ENCODE measurements at regions not wholly inside any gene's neighbourhood (a gene's known extent, or its start where the extent isn't known, plus 50 kb on each side); places are given as distances from the start of the nearest gene placed in this dataset.
"Not testable (repeated sequence)": the region's sequence is repeated elsewhere in the genome, so short reads cannot be mapped to it uniquely, and the experiment has no call there.

DNA sequence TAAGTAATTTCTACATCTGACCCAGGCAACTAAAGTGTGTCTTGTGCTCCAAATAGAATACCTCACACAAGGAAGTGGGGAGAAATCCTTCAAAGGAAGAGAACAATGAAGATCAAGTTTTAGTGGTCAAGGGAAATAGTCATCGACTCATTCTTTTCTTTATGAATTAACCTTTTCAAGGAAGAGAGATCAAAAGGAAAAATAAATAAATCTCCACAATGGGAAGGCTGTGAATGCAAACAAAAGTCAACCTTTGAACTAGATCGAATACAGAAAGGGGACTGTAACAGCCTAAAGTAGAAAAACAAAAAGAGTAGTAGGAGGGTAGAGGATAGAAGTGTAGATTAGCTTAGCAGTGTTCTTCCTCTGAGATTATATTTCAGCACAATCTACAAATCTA lies 274.6 kb upstream of the COBL start:
- DNase-seq = no peak

DNA sequence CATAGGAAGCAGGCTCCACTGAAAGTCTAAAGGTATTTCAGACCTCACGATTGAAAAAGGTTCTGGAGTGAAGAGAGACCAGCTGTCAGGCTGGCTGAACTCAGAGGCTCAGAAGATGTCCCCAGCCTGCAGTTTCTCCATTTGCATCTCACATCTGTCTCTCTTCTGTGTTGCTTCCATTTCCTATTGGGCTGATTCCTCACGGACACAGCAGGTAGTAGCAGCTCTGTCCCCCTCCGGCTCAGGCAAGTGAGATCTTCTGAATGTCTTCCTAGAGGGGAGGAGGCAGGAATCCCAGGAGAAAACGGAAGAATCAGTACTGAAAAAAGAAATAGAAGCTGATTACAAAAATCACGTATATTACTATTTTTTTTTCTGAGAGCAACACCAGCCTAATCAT lies 274.1 kb upstream of the COBL start:
- no peak for DNase-seq

DNA sequence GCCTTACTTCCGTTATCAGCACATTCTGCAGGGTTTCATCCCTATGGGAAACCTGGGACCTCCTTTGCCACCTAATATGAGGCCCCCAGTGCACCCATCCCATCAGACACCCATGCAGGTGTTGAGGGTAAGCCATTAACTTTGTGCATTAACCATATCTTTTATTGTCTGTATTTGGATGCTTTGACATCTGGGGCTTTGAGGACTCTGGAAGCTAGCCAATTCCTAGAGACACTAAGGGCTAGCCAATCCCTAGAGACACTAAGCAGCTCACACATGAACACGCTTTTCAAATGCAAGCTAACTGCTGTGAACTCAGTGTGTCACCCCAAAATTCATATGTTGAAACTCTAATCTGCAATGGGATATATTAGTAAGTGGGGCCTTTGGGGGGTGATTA lies 272.5 kb upstream of the COBL start:
- DNase-seq = no peak

DNA sequence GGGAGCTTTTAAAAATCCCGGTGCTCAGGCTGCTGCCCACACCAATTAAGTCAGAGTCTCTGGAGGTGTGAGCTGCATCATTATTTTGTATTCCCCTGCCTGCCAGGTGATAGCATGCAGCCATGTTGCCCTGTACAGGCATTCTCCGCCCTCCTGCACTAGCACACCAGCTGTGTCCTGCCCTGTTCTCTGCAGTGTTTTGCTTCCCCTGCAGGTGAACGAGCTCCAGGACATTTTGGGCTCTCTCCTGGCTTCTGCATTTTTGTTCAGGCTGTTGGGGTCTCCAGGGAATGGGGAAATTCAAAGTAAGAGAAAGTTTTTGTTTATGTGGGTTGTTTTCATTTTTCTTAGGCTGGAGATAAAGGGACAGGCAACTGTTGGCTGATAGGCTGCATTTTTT lies 271.0 kb upstream of the COBL start:
- DNase-seq = no peak

DNA sequence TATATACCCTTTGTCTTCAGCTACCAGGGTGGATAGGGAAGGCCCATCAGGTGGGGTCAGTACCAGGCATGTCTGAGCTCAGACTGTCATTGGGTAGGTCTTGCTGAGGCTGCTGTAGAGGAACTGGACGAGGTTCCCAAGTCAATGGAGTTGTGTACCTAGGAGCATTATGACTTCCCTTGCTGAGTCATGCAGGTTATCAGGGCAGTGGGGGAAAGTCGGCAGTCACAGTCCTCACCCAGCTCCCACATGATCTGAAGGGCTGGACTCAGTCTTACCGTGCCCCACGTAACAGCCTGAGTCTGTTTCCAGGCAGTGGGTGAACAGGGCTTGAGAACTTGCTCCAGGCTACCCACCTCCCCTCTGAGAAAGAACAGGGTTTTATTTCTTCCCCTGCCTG lies 260.8 kb upstream of the COBL start:
- DNase-seq = no peak

DNA sequence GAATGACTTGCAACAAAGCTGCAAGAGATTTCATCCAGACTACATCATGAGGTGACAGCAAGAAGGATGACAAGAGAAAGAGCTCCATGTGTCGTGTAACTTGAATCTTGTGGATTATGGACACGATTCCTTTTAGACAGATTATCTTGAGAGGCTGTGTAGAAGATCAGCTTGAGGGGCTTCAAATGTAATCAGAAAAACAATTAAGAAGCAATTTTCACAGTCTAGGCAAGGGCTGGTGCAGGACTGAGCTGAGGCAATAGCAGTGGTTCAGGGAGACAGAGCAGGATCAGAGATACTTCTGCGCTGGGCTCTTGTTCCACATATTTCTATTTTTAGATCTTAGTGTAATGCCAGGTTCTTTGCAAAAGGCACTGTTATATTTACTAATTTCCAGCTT lies 253.0 kb upstream of the COBL start:
- no peak for DNase-seq

DNA sequence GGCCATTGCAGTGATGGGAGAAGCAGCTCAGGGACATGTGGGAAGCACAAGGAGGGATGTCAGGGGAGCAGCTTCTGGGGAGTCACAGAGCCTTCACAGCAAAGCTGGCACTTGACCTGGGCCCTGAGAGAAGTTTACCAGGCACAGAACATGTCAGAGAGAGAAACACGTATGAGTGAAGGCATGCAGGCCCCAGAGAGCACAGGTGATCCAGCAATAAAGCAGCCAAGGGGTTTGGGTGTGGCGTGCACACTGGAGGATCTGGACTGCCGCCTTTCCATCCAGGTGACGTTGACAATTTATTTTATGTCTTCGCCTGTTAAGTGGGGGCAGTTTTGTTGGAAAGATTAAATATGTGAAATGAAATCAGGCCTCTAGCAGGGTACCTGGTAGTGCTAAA lies 252.6 kb upstream of the COBL start:
- DNase-seq = no peak

DNA sequence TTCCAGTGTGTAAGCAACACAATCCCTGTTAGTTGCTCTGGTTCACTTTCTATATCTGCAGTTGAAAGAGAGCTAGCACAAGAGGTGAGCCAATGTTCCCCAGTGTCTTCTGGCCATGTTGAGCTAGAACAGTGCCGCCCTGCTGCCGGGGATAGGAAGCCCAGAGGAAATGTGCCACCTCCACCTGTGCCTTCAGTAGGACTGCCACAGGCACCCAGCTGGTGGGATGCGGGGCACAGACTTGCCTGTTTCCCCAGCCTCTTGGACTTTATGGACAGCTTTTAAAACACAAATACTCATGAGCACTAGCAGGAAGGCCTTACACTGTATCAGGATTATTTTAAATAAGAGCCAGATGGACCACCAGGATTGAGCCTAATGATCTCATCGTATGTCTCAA lies 234.5 kb upstream of the COBL start:
- DNase-seq = no peak

DNA sequence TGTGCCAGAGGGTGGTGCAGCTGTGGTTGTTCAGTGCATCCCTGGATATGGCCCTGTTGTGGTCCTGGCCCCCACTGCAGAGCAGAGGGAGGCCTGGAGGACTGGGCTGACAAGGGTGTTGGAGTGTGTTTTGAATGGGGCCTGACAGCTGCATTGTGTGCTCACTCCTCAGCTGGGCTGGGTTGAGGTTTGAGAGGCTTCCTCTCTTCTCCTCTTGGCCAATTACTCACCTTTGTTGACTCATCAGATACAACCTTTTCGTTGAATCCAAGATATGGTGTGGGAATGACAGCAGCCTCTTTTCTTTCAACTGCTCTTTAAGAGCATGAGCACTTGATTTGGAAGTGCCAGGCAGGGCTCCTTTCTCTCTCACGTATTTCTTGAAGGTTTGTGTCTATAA lies 228.5 kb upstream of the COBL start:
- DNase-seq = no peak

DNA sequence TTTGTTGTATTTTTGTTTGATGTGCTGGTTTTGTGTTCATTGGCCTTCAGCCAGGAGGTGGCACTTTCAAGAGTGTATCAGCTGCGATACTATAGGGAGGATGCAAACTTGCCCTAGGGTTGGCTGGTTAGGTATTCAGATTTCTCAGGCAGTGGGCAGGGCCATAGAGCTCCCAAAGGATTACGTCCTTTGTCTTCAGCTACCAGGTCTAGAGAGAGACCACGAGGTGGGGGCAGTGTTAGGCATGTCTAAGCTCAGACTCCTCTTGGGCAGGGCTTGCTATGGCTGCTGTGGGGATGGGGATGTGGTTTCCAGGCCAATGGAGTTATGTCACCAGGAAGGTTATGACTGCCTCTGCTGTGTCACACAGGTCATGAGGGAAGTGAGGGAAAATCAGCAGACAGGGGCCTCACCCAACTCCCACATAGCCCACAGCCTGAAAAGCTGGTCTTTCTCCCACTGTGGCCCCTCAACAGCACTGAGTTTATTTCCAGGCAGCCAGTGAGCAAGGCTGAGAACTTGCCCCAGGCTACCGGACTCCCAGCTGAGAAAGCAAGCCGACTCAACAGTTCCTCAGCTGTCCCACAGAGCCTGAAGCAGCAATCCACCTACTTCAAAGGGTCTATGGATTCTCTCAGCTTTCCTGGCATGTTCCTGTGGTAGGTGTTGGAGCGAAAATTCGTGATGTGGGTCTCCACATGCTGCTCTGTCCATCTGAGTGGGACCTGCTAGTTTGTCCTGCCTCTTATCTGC lies 227.4 kb upstream of the COBL start:
- no peak for DNase-seq

DNA sequence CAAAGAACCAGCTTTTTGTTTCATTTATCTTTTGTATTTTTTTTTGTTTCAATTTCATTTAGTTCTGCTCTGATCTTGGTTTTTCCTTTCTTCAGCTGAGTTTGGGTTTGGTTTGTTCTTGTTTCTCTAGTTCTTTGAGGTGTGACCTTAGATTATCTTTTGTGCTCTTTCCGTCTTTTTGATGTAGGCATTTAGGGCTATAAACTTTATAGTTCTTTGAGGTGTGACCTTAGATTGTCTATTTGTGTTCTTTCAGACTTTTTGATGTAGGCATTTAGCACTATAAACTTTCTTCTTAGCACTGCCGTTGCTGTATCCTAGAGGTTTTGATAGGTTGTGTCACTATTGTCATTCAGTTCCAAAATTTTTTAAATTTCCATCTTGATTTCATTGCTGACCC lies 224.3 kb upstream of the COBL start:
- not testable (repeated sequence) for DNase-seq

DNA sequence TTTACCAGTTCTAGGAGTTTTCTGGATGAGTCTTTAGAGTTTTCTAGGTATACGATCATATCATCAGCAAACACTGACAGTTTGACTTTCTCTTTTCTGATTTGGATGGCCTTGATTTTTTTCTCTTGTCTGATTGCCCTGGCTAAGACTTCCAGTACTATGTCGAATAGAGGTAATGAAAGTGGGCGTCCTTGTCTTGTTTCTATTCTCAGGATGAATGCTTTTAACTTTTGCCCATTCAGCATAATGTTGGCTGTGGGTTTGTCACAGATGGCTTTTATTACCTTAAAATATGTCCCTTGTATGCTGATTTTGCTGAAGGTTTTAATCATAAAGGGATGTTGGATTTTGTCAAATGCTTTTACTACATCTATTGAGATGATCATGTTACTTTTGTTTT lies 223.2 kb upstream of the COBL start:
- DNase-seq = no peak

DNA sequence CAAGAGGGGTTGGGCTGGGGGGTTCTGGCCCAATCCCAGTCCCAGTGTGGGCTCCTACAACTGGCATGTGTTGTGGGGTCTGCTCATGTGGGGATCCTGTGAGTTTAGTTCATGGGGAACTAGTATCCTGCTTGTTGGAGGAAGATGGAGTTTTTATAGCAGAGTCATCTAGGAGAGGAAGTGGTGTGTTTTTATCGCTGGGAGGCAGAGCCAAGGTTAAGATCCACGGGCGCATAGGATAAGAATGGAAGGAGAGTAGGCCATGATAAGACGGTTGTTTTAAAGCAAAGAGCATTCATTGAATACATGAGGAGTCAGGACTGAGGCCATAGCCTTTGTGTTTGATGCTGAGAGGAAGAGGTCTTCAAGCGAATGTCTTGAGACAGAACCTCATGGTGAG lies 211.6 kb upstream of the COBL start:
- DNase-seq = no peak

DNA sequence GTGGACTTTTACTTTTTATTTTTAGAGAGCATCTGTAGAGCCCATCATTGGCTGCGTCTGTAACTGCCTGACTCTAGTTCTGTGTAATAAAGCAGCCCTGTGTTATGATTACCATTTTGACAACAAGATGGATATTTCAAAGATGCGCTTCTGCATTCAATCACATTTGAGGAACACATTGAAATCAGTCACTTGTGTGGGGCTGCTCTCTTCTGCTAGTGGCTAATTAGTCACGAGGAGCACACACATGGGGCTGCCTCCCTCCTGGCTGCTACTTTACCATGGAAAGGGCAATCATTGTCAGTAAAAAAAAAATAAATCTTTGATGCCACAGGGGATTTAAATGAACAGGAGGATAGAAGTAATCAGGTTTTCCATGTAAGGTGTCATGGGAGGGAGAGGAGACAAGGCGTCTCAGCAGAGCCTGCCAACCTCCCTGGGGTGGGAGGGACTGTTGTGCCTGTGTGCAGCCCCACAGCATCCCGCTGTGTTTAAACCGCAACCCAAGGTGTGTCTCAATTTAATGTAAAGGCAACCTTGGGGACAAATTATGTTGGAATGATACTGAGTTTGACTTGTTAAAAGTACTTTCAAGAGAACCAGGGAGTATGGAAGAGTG lies 205.2 kb upstream of the COBL start:
- no peak for DNase-seq

DNA sequence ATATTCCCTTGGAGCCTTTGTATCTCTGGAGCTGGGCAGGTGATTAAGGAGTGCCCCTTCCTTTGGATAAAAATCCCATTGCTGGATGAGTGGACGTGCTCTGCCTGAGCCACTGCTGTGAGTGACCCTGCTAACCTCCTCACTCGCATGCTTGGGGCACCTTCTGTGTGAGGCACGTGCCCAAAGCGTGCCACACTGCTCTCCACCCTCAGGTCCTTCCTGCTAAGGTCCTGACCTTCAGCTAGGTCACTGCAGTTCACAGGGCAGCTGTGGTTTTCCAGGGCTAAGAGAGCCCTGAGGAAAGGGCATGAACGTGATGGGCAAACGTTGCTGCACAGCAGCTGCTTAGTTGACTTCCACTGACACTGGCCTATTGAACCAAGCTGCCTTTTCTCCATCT lies 204.4 kb upstream of the COBL start:
- no peak for DNase-seq

DNA sequence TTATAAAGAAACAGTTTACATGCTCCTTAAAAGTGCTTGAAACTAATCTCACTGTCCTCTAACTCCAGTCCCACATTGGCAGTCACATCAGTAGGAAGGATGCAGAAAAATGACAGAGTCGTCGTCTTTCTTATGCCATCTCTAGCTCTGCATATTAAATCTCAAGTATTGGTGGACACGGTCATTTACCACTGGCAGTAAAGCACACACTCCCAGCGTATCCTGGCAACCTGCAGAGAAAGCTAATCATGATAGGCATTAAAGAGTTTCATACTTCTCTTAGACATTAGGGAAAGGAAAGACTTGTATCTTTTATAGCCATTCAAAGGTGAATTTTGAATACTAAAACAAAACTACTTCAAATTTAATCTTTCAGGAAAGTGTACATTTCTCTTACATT lies 202.0 kb upstream of the COBL start:
- DNase-seq = no peak

DNA sequence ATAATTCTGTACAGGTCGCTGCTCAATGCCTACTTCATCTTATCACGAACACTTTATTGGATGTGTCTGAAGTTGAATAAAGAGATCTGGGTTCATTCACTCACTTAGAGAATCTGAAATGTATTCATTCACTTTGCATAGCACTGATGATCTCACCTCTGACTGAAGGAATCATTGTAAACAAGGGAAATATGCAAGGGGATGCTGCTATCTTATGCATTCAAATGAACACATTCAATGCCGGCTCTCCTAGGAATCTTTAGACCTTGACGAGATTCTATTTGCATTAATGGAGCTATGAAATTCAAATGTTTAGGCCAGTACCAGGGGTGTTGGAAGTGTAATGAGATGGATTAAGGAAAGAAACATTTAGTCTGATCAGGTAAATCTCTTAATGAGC lies 200.6 kb upstream of the COBL start:
- no peak for DNase-seq

DNA sequence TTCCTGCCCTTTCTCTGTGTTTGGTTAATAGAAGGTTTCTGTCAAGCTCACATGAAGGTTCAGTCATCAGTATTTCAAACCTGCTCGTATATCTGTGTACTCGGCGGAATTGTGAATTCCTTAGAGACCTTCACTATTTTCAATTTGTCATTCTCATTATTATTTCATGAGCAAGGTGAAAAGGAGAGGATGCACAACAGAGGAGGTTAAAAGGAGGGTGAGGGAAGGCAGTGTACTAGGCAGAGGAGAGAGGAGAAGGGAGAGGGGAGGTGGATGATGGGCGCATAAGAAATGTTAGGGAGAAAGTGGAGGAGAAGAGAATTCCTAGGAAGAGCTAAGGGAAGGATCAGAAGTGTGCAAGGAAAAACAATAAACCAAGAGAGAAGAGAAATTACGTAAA lies 185.0 kb upstream of the COBL start:
- no peak for DNase-seq

DNA sequence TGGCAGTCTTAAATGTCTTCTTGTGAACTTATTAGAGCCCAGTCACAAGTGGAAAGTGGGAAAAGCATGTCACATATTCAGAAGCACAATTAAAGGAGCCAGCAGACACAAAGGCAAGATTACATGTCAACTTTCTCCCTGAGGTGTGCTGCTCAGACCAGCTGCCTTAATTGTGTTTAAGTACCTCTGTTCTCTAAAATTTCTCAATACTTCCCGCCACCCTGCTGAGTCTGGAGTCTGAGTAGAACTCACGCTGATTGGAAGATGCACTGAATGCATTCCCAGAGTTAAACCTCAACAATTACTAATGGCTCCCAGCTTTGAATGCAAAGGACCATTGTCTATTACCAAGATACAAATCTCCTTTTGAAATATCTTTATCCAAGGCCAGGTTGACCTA lies 166.4 kb upstream of the COBL start:
- DNase-seq = no peak

DNA sequence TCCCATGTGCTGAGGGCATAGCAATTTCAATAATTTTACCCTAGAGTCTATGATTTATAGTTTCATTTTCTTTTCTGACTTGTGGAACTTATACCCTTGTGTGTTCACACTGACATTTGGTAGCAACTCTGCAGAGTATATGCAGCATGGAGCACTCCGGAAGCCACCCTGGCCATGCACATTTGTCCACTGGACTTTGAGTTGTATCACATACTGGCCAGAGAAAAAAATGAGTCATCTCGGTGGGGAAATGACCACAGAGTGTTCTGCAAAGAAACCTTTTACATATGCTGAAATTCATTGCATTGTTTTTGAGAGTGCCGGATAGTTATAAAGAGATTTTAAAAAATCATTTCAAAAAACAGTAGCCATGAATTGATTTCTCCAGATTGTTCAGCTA lies 164.8 kb upstream of the COBL start:
- no peak for DNase-seq

DNA sequence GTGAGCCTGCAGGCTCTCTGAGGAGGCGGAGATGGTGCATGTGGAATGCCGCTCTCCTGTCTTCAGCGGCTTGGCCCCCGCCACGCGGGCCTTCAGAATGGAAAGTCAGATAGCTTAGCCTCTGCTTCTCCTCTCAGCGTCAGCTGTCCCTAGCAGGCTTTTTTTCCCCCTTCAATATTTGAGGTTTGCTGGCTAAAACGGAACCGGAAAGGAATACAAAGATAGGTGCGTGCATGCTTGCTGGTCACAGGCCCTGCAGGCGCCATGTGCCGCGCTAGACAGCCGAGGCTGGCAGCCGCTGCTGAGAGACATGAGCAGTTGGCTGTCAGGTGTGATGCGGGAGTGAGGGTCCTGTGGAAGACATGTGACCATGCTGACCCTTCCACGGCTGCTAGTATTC lies 161.2 kb upstream of the COBL start:
- DNase-seq = no peak

DNA sequence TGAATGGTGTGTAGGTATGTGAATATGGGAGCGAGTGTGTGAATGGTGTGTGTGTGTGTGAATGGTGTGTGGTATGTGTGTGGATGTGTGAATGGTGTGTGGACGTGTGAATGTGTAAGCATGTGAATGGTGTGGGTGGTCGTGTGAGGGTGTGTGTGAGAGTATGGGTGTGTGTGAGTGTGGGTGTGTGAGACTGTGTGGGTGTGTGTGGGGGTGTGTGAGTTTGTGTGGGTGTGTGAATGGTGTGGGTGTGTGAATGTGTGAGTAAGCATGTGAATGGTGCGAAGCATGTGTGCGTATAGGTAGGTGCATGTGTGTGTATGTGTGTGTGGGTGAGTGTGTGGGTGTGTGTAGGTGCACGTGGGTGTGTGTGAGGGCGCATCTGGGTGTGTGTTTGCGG lies 160.7 kb upstream of the COBL start:
- DNase-seq = no peak

DNA sequence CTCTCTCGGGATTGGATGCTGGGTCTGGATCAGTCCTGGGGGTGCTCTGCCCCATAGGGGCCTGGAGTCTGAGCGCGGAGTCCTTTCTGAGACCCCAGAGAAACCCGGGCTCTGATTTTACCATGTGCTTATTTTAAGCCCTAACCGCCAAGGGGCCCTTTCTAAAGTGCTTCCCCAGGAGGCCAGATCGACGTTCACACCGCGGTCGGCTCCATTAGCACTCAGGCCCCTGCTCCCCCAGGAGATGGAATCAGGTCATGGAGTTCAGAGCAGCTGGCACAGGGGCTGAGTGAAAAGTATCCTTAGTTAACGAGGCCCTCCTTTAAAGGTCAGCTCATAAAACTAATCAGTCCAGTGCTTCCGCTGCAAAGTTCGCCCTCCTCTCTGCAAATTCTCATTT lies 159.4 kb upstream of the COBL start:
- DNase-seq = no peak

DNA sequence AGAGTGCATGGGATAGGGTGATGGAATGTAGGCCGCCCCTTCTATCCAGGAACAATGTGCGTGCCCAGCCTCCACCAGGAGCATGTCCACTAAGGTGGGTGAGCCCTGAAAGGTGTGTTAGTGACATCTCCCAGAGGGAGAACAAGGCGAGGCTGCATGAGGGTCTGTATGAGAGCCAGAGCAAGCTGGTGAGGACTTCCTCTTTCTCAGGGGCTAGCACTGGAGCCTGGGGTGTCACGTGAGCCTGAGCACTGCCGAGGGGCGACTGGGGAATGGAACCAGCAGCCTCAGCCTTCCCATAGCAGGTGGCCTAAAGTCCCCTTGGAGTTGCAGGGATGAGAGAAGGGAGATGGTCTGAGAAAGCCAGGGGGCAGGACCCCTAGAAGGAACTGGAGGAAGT lies 156.3 kb upstream of the COBL start:
- no peak for DNase-seq

DNA sequence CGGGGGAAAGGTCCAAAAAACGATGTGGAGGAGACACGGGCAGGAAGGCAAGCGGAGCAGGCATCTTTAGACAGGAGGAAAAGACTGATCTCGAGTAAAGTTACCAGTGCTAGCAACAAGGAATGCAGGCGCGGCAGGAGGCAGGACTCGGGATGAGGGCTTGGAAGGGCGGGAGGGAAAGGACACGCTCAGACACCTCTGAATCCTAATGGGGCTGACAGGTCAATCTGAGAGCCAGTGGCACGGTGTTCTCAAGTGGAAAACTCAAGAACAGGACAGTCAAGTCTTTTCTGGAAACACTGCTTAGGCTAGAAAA lies 155.3 kb upstream of the COBL start:
- DNase-seq = no peak
